ENCODE measurements at regions not wholly inside any gene's neighbourhood (a gene's known extent, or its start where the extent isn't known, plus 50 kb on each side); places are given as distances from the start of the nearest gene placed in this dataset.
A peak's percentile ranks its signal among the peaks of the same experiment; 100 is the strongest.

GRCh38 chr4:106691749-106692148 lies 323.2 kb upstream of the GIMD1 start:
- DNase-seq (ENCODE audit: low read depth in 1 of 2, low spot score in 1 of 2), result peak in 1 of 2 experiments; percentile 11
- no peak for TF ChIP-seq JUND (IDR thresholded peaks at IDR 0.05; ENCODE audit: low read depth)
- in situ Hi-C loops (cut with HindIII; ENCODE audit: low pct_unique_long_range_greater_than_20kb, low sequenced_read_pairs), result no loop called here

DNA sequence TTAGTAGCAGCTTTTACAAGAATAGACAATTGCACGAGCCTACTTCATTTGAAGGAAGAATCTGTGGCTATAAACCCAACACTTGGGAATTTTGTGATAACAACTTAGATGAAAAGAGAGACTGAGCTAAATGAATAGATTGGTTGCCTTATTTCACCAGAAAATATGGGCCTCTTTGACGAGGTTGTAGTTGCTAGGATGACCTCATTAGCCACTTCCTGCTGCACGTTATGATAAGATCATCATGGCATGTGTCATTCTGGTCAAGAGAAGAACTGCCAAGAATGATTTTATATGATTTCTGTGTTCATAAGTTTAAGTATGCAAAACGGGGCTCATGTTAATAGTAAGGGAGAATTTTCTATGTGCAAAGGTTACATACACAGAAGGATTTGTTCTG lies 321.9 kb upstream of the GIMD1 start:
- peak in 1 of 2 experiments; percentile 7 for DNase-seq (ENCODE audit: low read depth in 1 of 2, low spot score in 1 of 2)
- TF ChIP-seq JUND (IDR thresholded peaks at IDR 0.05; ENCODE audit: low read depth), result no peak
- in situ Hi-C loops (cut with HindIII; ENCODE audit: low pct_unique_long_range_greater_than_20kb, low sequenced_read_pairs), result no loop called here

- TF ChIP-seq JUND (IDR thresholded peaks at IDR 0.05; ENCODE audit: low read depth), result no peak
- DNase-seq (ENCODE audit: low read depth in 1 of 2, low spot score in 1 of 2), result no peak
- in situ Hi-C loops (cut with HindIII; ENCODE audit: low pct_unique_long_range_greater_than_20kb, low sequenced_read_pairs), result no loop called here
Observed at GRCh38 chr4:106687026-106687425, 318.4 kb upstream of the GIMD1 start.

- no peak for TF ChIP-seq JUND (IDR thresholded peaks at IDR 0.05; ENCODE audit: low read depth)
- in situ Hi-C loops (cut with HindIII; ENCODE audit: low pct_unique_long_range_greater_than_20kb, low sequenced_read_pairs), result no loop called here
- no peak for DNase-seq (ENCODE audit: low read depth in 1 of 2, low spot score in 1 of 2)
Observed at GRCh38 chr4:106681381-106681921, 312.9 kb upstream of the GIMD1 start.

DNA sequence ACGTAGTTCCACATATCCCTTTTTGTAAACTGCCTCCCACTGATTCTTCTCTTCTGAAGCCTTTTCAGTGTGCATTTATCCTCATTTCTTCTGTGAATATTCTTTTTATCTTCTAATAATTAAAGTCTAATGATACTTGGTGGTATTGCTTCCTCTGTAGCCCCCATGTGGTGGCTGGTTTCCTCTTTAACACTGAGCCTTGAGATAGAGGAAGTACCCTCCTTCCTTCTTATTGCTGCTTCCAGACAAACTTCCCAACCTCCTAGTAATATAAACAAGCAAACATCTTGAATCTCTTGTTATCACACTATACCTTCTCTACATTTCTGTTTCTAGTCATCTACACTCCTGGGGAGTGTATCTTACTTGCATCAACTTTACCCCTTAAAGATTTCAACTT lies 310.5 kb upstream of the GIMD1 start:
- in situ Hi-C loops (cut with HindIII; ENCODE audit: low pct_unique_long_range_greater_than_20kb, low sequenced_read_pairs), result no loop called here
- no peak for DNase-seq (ENCODE audit: low read depth in 1 of 2, low spot score in 1 of 2)
- no peak for TF ChIP-seq JUND (IDR thresholded peaks at IDR 0.05; ENCODE audit: low read depth)

GRCh38 chr4:106677213-106677612 lies 308.6 kb upstream of the GIMD1 start:
- TF ChIP-seq JUND (IDR thresholded peaks at IDR 0.05; ENCODE audit: low read depth), result no peak
- DNase-seq (ENCODE audit: low read depth in 1 of 2, low spot score in 1 of 2), result no peak
- in situ Hi-C loops (cut with HindIII; ENCODE audit: low pct_unique_long_range_greater_than_20kb, low sequenced_read_pairs), result no loop called here

- no peak for TF ChIP-seq JUND (IDR thresholded peaks at IDR 0.05; ENCODE audit: low read depth)
- no peak for DNase-seq (ENCODE audit: low read depth in 1 of 2, low spot score in 1 of 2)
- in situ Hi-C loops (cut with HindIII; ENCODE audit: low pct_unique_long_range_greater_than_20kb, low sequenced_read_pairs), result no loop called here
Observed at GRCh38 chr4:106676173-106676921, 307.8 kb upstream of the GIMD1 start.

DNA sequence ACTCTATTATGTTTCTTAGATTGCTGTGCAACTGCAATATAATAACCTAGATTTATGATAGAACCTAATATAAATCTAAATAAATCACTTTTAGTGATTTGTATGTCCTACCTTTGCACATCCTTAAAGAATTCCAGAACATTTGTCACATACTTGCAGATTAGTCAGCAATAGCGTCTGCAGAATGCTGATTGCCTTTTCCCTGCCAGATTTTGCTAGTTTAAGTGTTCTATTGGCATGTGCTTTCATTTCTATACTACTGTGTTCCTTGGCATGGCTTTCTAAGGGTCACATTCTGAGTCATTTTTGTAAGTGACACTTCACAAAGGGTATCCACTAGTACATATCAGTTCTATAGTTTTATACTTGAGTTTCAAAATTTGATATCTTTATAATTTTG lies 303.1 kb upstream of the GIMD1 start:
- in situ Hi-C loops (cut with HindIII; ENCODE audit: low pct_unique_long_range_greater_than_20kb, low sequenced_read_pairs), result no loop called here
- DNase-seq (ENCODE audit: low read depth in 1 of 2, low spot score in 1 of 2), result no peak
- no peak for TF ChIP-seq JUND (IDR thresholded peaks at IDR 0.05; ENCODE audit: low read depth)

- no peak for TF ChIP-seq JUND (IDR thresholded peaks at IDR 0.05; ENCODE audit: low read depth)
- in situ Hi-C loops (cut with HindIII; ENCODE audit: low pct_unique_long_range_greater_than_20kb, low sequenced_read_pairs), result no loop called here
- DNase-seq (ENCODE audit: low read depth in 1 of 2, low spot score in 1 of 2), result no peak
Observed at GRCh38 chr4:106670976-106671375, 302.4 kb upstream of the GIMD1 start.

DNA sequence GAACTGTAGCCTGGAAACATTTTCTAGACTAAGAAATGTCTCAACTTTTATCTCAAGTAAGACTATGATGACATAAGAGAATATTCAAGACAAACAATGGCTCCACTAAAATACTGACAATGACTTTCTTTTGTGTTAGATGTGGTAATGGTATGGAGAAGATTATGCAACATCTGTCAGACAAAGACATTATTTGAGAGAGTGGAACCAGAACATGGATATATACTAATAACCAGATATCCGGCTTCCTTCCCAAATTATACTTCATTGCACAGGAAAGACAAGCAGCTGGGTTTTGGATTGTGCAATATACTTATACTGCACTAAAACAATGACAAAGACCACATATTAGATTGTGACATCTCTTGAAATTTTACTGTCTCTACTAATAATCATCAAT lies 290.8 kb upstream of the GIMD1 start:
- in situ Hi-C loops (cut with HindIII; ENCODE audit: low pct_unique_long_range_greater_than_20kb, low sequenced_read_pairs), result no loop called here
- no peak for TF ChIP-seq JUND (IDR thresholded peaks at IDR 0.05; ENCODE audit: low read depth)
- DNase-seq (ENCODE audit: low read depth in 1 of 2, low spot score in 1 of 2), result no peak

- no peak for TF ChIP-seq JUND (IDR thresholded peaks at IDR 0.05; ENCODE audit: low read depth)
- in situ Hi-C loops (cut with HindIII; ENCODE audit: low pct_unique_long_range_greater_than_20kb, low sequenced_read_pairs), result no loop called here
- no peak for DNase-seq (ENCODE audit: low read depth in 1 of 2, low spot score in 1 of 2)
Observed at GRCh38 chr4:106652095-106652494, 283.5 kb upstream of the GIMD1 start.

DNA sequence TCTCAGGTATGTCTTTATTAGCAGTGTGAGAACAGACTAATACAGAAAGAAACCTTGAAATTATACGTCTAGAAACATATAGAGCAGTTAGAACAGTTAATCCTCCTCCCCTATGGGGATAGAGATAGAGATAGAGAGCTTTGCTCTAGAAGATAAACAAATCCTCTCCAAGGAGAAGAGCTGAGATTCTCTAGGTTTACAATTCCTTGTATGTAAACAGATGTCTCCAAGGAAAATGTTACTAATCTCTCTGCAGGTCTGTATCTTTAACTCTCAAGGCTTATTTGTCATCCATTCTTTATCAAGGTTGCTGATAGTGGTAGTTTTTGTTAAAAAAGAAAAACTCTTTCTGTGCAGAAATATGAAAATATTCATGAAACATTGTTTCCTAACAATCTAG lies 282.1 kb upstream of the GIMD1 start:
- TF ChIP-seq JUND (IDR thresholded peaks at IDR 0.05; ENCODE audit: low read depth), result no peak
- in situ Hi-C loops (cut with HindIII; ENCODE audit: low pct_unique_long_range_greater_than_20kb, low sequenced_read_pairs), result no loop called here

DNA sequence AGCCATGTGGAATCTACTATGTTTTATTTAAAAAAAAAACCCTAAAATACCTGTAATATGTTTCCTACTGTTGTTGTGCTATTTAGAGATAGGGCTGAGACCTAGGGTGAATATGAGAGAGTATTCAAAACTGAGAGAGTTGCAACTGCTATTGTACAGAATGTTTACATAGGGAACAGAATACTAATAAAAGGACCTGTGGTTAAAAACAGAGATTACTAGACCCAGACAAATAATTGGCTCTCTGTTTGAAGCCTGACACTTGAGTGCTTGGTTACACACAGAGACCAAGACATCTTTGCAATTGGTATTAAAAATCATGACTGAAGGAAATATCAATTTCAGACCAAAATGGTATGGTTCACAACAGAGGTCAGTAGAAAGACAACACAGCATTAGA lies 278.9 kb upstream of the GIMD1 start:
- in situ Hi-C loops (cut with HindIII; ENCODE audit: low pct_unique_long_range_greater_than_20kb, low sequenced_read_pairs), result no loop called here
- no peak for DNase-seq (ENCODE audit: low read depth in 1 of 2, low spot score in 1 of 2)
- TF ChIP-seq JUND (IDR thresholded peaks at IDR 0.05; ENCODE audit: low read depth), result no peak

More for the DNA sequence above, 282.1 kb upstream of the GIMD1 start:
- DNase-seq (ENCODE audit: low read depth in 1 of 2, low spot score in 1 of 2), result no peak

GRCh38 chr4:106629268-106629625 lies 260.7 kb upstream of the GIMD1 start:
- in situ Hi-C loops (cut with HindIII; ENCODE audit: low pct_unique_long_range_greater_than_20kb, low sequenced_read_pairs), result no loop called here
- DNase-seq (ENCODE audit: low read depth in 1 of 2, low spot score in 1 of 2), result no peak
- TF ChIP-seq JUND (IDR thresholded peaks at IDR 0.05; ENCODE audit: low read depth), result no peak
